Keratinocyte (primary cell): ENCODE measurements at regions not wholly inside any gene's neighbourhood (a gene's known extent, or its start where the extent isn't known, plus 50 kb on each side); places are given as distances from the start of the nearest gene placed in this dataset.

Experiments used
- DNase-seq: peaks from one replicate; pipeline ENCODE4 v3.0.0-alpha.2; 2011; ENCODE audit warnings: low read depth, missing footprints, low spot score
- FAIRE-seq: peaks from 2 replicates; lab custom pipeline; 2011; peaks lifted over from hg19 to GRCh38; lab: Jason Lieb, UNC
- H2AFZ ChIP-seq: 2 replicates; pipeline ENCODE4 v1.6.0; 2012; ENCODE audit warnings: low read length, control low read depth, inconsistent platforms; ENCODE audit not compliant: control insufficient read depth
- H3K27ac ChIP-seq: 2 replicates; pipeline ENCODE4 v1.5.1; 2011; ENCODE audit warnings: low read length; ENCODE audit not compliant: control insufficient read depth, insufficient read depth
- H3K27me3 ChIP-seq: 3 replicates; pipeline ENCODE4 v1.6.0; 2011; ENCODE audit warnings: low read length; ENCODE audit not compliant: control insufficient read depth, insufficient read depth; ENCODE audit errors: extremely low read depth
- H3K36me3 ChIP-seq, 2 experiments: 2 replicates in 1 of 2; 3 replicates in 1 of 2; pipeline ENCODE4 v1.5.1; 2011; ENCODE audit warnings: low read length in 2 of 2, mild to moderate bottlenecking in 1 of 2; ENCODE audit not compliant: control insufficient read depth in 2 of 2, insufficient read depth in 2 of 2; ENCODE audit errors: extremely low read depth in 1 of 2
- H3K4me1 ChIP-seq: 3 replicates; pipeline ENCODE4 v1.5.1; 2011; ENCODE audit warnings: low read length; ENCODE audit not compliant: control insufficient read depth, insufficient read depth; ENCODE audit errors: extremely low read depth
- H3K4me2 ChIP-seq: 3 replicates; pipeline ENCODE4 v1.6.0; 2011; ENCODE audit warnings: low read depth, low read length; ENCODE audit not compliant: control insufficient read depth, insufficient read depth; ENCODE audit errors: extremely low read depth
- H3K4me3 ChIP-seq, 3 experiments: fragments of 200-600 bp in 1 of 3; sonication (generic) in 1 of 3; 2 replicates in 2 of 3; 3 replicates in 1 of 3; pipeline ENCODE4 v1.5.1; 2011 to 2016; ENCODE audit warnings: low read length in 3 of 3, mild to moderate bottlenecking in 3 of 3, control low read depth in 2 of 3, inconsistent platforms in 1 of 3, low read depth in 1 of 3, mixed read lengths in 1 of 3, mixed run types in 1 of 3, moderate library complexity in 1 of 3; ENCODE audit not compliant: control insufficient read depth in 2 of 3, insufficient read depth in 2 of 3; ENCODE audit errors: extremely low read depth in 1 of 3
- H3K79me2 ChIP-seq: 2 replicates; pipeline ENCODE4 v1.6.0; 2012; ENCODE audit warnings: low read length; ENCODE audit not compliant: control insufficient read depth, insufficient read depth
- H3K9ac ChIP-seq: 3 replicates; pipeline ENCODE4 v1.6.0; 2011; ENCODE audit warnings: low read length; ENCODE audit not compliant: control insufficient read depth, insufficient read depth; ENCODE audit errors: extremely low read depth
- H3K9me1 ChIP-seq: 3 replicates; pipeline ENCODE4 v1.6.0; 2011; ENCODE audit warnings: low read length; ENCODE audit not compliant: control insufficient read depth, insufficient read depth; ENCODE audit errors: extremely low read depth
- H3K9me3 ChIP-seq: 2 replicates; pipeline ENCODE4 v1.5.1; 2012; ENCODE audit warnings: low read depth, low read length; ENCODE audit not compliant: control insufficient read depth
- H4K20me1 ChIP-seq: 3 replicates; pipeline ENCODE4 v1.6.0; 2011; ENCODE audit warnings: low read length; ENCODE audit not compliant: control insufficient read depth, insufficient read depth; ENCODE audit errors: extremely low read depth
- CTCF ChIP-seq, 3 experiments: IDR thresholded peaks in 1 of 3; conservative IDR thresholded peaks in 1 of 3; optimal IDR thresholded peaks in 1 of 3; 2 replicates in 2 of 3; 3 replicates in 1 of 3; pipeline versions ENCODE3 to v1.5.1; 2011; ENCODE audit warnings: low read length in 3 of 3, mild to moderate bottlenecking in 3 of 3, moderate library complexity in 2 of 3, control low read depth in 1 of 3, inconsistent platforms in 1 of 3; ENCODE audit not compliant: insufficient read depth in 2 of 3; ENCODE audit errors: extremely low read depth in 1 of 3
- EZH2 ChIP-seq: IDR thresholded peaks from one replicate; pipeline ENCODE4 v1.6.1; 2012; ENCODE audit warnings: inconsistent platforms, mild to moderate bottlenecking, low read length, moderate library complexity
- dilution Hi-C: fragments of 300-500 bp; cut with MboI; formaldehyde crosslinking; loops from one replicate; pipeline ENCODE4 v1.7.0; 2020; ENCODE audit warnings: low sequenced_read_pairs; ENCODE audit not compliant: extremely low pct_ligation_motif_present

GRCh38 chr5:109468737-109469420 is 59.1 kb upstream of the PJA2 start:
- Histone ChIP-seq H3K9ac (no peak overlapping the region), H3K4me2 (no peak overlapping the region), H3K4me3 (no peak overlapping the region), H3K27ac (no peak overlapping the region), H3K9me1 (peaks cover 4% of the 10 kb centered on the region), H3K9me3 (no peaks in the 10 kb centered on the region), H2AFZ (no peak overlapping the region), H4K20me1 (no peaks in the 10 kb centered on the region), H3K79me2 (no peaks in the 10 kb centered on the region), H3K27me3 (no peaks in the 10 kb centered on the region), H3K36me3 (no peaks in the 10 kb centered on the region), H3K4me1 (no peaks in the 10 kb centered on the region)
- DNase-seq, result peak; percentile 48
- peak; percentile 88 for FAIRE-seq
- TF ChIP-seq EZH2, result no peak
- TF ChIP-seq CTCF (optimal IDR thresholded peaks at IDR 0.05 in 1 of 3, IDR thresholded peaks at IDR 0.05 in 1 of 3, conservative IDR thresholded peaks at IDR 0.05 in 1 of 3; ENCODE audit: extremely low read depth in 1 of 3, insufficient read depth in 2 of 3, low read length in 3 of 3), result peak; percentile 50 to 90 (median 61)
- dilution Hi-C loops, result no loop called here

GRCh38 chr5:109468288-109468676 is 58.5 kb upstream of the PJA2 start:
- peaks cover 4% of the 10 kb centered on the region for H3K9me1 ChIP-seq
- no peak overlapping the region for H3K4me3 ChIP-seq
- DNase-seq, result no peak
- H3K4me1 ChIP-seq, result no peaks in the 10 kb centered on the region
- dilution Hi-C loops, result no loop called here
- no peaks in the 10 kb centered on the region for H3K79me2 ChIP-seq
- H3K27ac ChIP-seq, result no peak overlapping the region
- peak; percentile 13 for FAIRE-seq
- no peaks in the 10 kb centered on the region for H3K36me3 ChIP-seq
- H4K20me1 ChIP-seq, result no peaks in the 10 kb centered on the region
- H3K9ac ChIP-seq, result no peak overlapping the region
- no peaks in the 10 kb centered on the region for H3K27me3 ChIP-seq
- no peak for TF ChIP-seq EZH2
- no peak overlapping the region for H2AFZ ChIP-seq
- no peak overlapping the region for H3K4me2 ChIP-seq
- H3K9me3 ChIP-seq, result no peaks in the 10 kb centered on the region

- peaks cover 4% of the 10 kb centered on the region for H3K9me1 ChIP-seq
- H3K27ac ChIP-seq, result no peak overlapping the region
- no peak overlapping the region for H3K4me3 ChIP-seq
- no peak overlapping the region for H3K4me2 ChIP-seq
- no peak for DNase-seq
- no peaks in the 10 kb centered on the region for H3K36me3 ChIP-seq
- H2AFZ ChIP-seq, result no peak overlapping the region
- TF ChIP-seq CTCF (optimal IDR thresholded peaks at IDR 0.05 in 1 of 3, IDR thresholded peaks at IDR 0.05 in 1 of 3, conservative IDR thresholded peaks at IDR 0.05 in 1 of 3; ENCODE audit: extremely low read depth in 1 of 3, insufficient read depth in 2 of 3, low read length in 3 of 3) (no peak), EZH2 (no peak)
- dilution Hi-C loops, result no loop called here
- no peaks in the 10 kb centered on the region for H3K79me2 ChIP-seq
- no peaks in the 10 kb centered on the region for H4K20me1 ChIP-seq
- H3K27me3 ChIP-seq, result no peaks in the 10 kb centered on the region
- FAIRE-seq, result peak; percentile 39
- H3K4me1 ChIP-seq, result no peaks in the 10 kb centered on the region
- H3K9ac ChIP-seq, result no peak overlapping the region
- H3K9me3 ChIP-seq, result no peaks in the 10 kb centered on the region
These were observed 57.3 kb upstream of the PJA2 start for GRCh38 chr5:109467058-109467457.
